Cardiac muscle cell (in vitro differentiated cells and primary cell): ENCODE measurements at regions not wholly inside any gene's neighbourhood (a gene's known extent, or its start where the extent isn't known, plus 50 kb on each side); places are given as distances from the start of the nearest gene placed in this dataset.
"Not testable (repeated sequence)": the region's sequence is repeated elsewhere in the genome, so short reads cannot be mapped to it uniquely, and the experiment has no call there.

Source experiments
- DNase-seq, 2 donors: peaks; one replicate each; pipeline versions ENCODE4 v3.0.0 to v3.0.0-alpha.2; 2010 to 2017; ENCODE audit warnings: low read depth in 1 of 2, low spot score in 1 of 2
- H3K27ac ChIP-seq: fragments of 200-600 bp; sonication (generic); 2 replicates; pipeline ENCODE4 v1.5.1; 2016
- H3K27me3 ChIP-seq: fragments of 200-600 bp; sonication (generic); 2 replicates; pipeline ENCODE4 v1.6.0; 2016; ENCODE audit warnings: control low read depth
- H3K36me3 ChIP-seq: fragments of 200-600 bp; sonication (generic); 2 replicates; pipeline ENCODE4 v1.5.1; 2016; ENCODE audit warnings: control low read depth
- H3K4me1 ChIP-seq: fragments of 200-600 bp; sonication (generic); 2 replicates; pipeline ENCODE4 v1.8.1; 2017; ENCODE audit warnings: low read depth, mild to moderate bottlenecking, mixed run types
- H3K4me3 ChIP-seq: fragments of 200-600 bp; sonication (generic); 2 replicates; pipeline ENCODE4 v1.5.1; 2016; ENCODE audit warnings: mild to moderate bottlenecking
- H3K9me3 ChIP-seq: fragments of 200-600 bp; sonication (generic); 2 replicates; pipeline ENCODE4 v1.5.1; 2017; ENCODE audit warnings: low read depth, mild to moderate bottlenecking, control low read depth
- TF ChIP-seq, protein P1 (sequence below): IDR thresholded peaks from 2 replicates; pipeline ENCODE4 v1.5.1; 2012; ENCODE audit warnings: low read depth, mild to moderate bottlenecking, low read length

DNA sequence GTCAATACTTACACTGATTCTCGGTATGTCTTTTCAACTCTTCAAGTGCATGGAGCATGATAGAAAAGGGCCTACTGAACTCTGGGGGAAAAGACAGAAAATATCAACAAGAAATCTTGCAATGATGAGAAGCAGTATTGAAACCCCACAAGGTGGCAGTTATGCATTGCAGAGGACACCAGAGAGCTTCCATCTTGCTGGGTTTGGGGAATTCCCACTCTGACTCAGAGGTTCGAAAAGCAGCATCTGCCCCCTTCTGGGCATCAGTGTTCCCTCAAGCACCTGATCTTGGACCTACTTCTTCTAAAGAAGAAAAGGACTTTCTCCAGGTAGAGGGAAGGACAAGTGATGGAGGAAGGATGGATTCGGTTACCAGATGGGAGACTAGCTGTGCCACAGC is 147.5 kb upstream of the OSBPL11 start:
- H3K36me3 ChIP-seq, H3K9me3 ChIP-seq, H3K27me3 ChIP-seq, H3K4me1 ChIP-seq, H3K27ac ChIP-seq, H3K4me3 ChIP-seq: not testable (repeated sequence)
- peak in 1 of 2 donors; percentile 55 for DNase-seq
- TF ChIP-seq, protein P1, sequence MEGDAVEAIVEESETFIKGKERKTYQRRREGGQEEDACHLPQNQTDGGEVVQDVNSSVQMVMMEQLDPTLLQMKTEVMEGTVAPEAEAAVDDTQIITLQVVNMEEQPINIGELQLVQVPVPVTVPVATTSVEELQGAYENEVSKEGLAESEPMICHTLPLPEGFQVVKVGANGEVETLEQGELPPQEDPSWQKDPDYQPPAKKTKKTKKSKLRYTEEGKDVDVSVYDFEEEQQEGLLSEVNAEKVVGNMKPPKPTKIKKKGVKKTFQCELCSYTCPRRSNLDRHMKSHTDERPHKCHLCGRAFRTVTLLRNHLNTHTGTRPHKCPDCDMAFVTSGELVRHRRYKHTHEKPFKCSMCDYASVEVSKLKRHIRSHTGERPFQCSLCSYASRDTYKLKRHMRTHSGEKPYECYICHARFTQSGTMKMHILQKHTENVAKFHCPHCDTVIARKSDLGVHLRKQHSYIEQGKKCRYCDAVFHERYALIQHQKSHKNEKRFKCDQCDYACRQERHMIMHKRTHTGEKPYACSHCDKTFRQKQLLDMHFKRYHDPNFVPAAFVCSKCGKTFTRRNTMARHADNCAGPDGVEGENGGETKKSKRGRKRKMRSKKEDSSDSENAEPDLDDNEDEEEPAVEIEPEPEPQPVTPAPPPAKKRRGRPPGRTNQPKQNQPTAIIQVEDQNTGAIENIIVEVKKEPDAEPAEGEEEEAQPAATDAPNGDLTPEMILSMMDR: peak; percentile 27

DNA sequence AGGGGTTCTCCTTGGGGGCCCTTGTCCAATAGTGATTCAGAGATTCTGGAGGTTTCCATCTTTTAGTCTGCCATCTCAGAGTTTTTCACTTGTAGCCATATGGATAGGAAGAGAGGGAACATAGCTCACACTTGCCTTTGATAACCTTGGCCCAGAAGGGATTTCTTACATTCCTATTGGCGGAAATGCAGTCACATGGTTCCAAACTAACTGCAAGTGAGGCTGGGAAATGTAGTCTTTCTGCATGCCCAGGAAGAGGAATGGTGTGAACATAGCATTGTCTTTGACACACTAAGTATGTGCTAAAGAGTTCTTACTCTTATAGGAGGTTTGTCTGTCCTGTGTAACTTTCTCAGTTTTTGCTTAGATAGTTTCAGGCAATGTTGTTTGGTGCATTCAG is 161.8 kb upstream of the OSBPL11 start:
- H3K36me3 ChIP-seq, H3K27ac ChIP-seq, H3K9me3 ChIP-seq, H3K4me3 ChIP-seq, H3K27me3 ChIP-seq, H3K4me1 ChIP-seq: not testable (repeated sequence)
- DNase-seq: peak in 1 of 2 donors; percentile 6

DNA sequence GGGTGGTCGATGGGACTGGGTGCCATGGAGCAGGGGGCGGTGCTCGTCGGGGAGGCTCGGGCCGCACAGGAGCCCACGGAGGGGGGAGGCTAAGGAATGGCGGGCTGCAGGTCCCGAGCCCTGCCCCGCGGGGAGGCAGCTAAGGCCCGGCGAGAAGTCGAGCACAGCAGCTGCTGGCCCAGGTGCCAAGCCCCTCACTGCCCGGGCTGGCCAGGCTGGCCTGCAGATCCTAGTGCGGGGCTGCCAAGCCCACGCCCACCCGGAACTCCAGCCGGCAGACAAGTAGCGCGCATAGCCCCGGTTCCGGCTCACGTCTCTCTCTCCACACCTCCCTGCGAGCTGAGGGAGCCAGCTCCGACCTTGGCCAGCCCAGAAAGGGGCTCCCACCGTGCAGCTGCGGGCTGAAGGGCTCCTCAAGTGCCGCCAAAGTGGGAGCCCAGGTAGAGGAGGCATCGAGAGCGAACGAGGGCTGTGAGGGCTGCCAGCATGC is 163.4 kb upstream of the OSBPL11 start:
- H3K9me3 ChIP-seq, H3K27ac ChIP-seq, DNase-seq, H3K27me3 ChIP-seq, H3K4me1 ChIP-seq, H3K36me3 ChIP-seq, H3K4me3 ChIP-seq: not testable (repeated sequence)

DNA sequence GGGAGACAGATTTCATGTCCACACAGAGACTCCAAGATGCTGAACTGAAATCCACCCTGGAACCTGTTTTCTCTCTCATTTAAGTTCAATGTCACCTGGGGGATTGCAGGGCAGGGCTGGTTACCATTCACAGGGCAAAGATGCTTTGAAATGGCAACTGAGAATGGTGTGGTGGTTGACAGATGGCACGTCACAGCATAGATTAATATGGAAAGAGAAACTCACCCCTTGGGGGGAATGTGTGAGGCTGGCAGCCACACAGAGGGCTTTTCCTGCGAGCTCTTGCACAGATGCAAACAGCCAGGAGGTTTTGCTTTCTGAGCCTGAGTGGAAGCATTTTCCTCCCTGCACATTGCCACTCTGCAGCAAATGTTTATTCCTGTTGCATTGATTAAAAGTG is 167.3 kb upstream of the OSBPL11 start:
- not testable (repeated sequence) for H3K4me3 ChIP-seq, H3K36me3 ChIP-seq, H3K9me3 ChIP-seq, DNase-seq, H3K27ac ChIP-seq, H3K4me1 ChIP-seq, H3K27me3 ChIP-seq

DNA sequence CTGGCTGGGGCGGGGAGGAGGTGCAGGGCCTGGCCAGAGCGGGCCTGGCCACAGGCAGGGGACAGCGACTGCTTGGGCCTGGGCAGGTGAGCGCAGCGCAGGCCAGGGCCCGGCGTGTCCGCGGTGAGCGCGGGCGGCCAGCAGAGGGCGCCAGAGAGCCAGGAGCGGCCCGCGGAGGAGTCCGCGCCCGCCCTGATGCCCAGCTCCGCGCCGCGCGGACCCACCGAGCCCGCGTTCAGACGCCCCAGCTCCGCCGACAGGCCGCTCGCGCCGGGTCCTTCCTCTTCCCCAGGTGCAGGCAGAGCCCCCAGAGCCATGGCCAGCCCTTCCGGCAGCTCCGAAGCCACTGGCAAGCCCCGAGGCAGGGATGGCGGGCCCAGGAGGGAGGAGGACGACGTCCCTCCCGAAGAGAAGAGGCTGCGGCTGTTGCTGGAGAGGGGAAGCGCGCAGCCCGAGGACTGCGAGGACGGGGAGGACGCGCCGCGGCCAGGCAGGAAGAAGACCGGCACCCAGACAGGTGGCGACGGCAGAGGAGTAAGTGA is 171.1 kb upstream of the OSBPL11 start:
- H3K36me3 ChIP-seq, H3K27ac ChIP-seq, H3K27me3 ChIP-seq, H3K9me3 ChIP-seq, H3K4me1 ChIP-seq: not testable (repeated sequence)
- DNase-seq: peak; percentile 57 to 70
- TF ChIP-seq, protein P1: peak; percentile 42
- H3K4me3 ChIP-seq: peak overlapping the region; percentile 38

DNA sequence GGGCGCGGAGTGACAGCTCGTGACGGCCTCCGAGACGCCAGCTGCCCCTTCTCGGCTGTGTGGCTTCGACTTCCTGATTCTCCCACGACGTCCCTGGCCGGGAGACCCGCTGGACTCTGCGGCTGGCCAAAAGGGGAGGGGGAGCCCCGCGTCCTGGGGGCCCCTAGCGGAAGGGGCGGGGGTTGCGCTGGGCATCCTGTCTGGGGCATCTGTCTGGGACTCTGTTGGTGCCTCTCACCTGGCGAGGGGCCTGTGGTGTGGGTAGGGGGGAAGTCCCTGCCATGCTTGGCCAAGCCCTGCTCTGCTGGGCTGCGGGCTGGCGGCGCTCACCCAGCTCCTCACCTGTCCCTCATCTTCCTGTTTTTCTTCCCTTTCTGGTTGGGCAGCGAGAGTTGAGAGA is 171.6 kb upstream of the OSBPL11 start:
- H3K27ac ChIP-seq, H3K36me3 ChIP-seq, DNase-seq, H3K27me3 ChIP-seq, H3K4me1 ChIP-seq, H3K9me3 ChIP-seq: not testable (repeated sequence)
- peak overlapping the region; percentile 38 for H3K4me3 ChIP-seq

DNA sequence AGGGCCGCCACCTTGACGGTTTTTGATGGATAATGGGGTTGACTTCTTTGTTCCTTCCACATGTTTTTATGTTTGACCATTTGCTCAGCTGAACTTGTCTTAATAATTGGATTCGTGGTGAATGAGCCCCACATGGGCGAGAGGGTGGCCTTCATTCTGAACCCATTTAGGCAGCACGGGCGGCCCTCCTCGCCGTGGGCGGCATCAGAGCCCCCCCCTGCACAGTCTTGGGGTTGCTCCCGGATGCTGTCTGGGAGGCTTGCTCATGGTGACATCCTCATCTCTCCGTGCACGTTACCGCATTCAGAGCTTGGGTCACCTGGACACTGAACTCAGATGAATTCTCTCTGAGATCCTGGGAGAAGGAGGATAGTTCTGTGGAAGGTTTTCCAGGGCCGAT is 172.3 kb upstream of the OSBPL11 start:
- no peak for DNase-seq
- Histone ChIP-seq H3K4me1 (no peaks in the 10 kb centered on the region), H3K27me3 (peaks cover 10% of the 10 kb centered on the region), H3K36me3 (no peaks in the 10 kb centered on the region), H3K9me3 (no peaks in the 10 kb centered on the region), H3K27ac (no peak overlapping the region), H3K4me3 (no peak overlapping the region)
- TF ChIP-seq, protein P1: no peak

DNA sequence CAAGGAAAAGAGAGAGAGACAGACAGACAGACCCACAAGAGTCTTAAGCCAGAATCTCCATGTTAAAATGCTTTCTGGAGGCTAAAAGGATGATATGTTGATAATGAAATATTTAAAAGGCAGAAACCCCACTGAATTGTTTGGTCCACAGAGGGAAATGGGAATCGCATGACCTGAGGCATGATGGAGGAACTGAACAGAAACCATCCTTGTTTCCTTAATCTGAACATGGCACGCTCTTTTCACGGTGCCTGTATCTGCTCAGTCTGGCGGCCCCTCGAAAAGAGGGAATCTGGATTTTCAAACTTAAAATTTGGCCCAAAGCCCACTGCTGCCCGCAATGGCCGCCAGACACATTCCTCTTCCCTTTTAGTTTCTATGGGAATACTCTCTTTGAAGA is 173.5 kb upstream of the OSBPL11 start:
- H3K27ac ChIP-seq, DNase-seq, H3K27me3 ChIP-seq, H3K4me3 ChIP-seq, H3K4me1 ChIP-seq, H3K9me3 ChIP-seq, H3K36me3 ChIP-seq: not testable (repeated sequence)

DNA sequence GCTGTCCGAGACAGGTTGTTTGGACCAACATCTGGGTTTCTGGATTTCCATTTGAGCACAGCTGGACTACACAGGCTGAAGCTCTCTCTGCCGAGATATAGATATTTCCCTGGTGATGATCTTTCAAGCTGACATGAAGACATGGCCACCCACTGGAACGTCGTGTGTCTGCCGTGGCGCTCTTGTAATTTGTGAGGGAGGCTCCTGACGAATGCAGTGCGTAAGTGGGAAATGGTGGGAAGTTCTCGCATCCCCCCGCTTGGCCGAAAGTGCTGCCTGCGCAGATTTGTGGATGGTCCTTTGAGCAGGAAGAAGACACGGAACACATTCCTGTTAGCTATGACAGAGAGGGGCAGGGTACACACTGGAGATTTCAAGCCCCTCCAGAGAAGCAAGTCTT is 176.2 kb upstream of the OSBPL11 start:
- not testable (repeated sequence) for DNase-seq, H3K27me3 ChIP-seq, H3K9me3 ChIP-seq, H3K36me3 ChIP-seq, H3K4me1 ChIP-seq, H3K4me3 ChIP-seq, H3K27ac ChIP-seq

DNA sequence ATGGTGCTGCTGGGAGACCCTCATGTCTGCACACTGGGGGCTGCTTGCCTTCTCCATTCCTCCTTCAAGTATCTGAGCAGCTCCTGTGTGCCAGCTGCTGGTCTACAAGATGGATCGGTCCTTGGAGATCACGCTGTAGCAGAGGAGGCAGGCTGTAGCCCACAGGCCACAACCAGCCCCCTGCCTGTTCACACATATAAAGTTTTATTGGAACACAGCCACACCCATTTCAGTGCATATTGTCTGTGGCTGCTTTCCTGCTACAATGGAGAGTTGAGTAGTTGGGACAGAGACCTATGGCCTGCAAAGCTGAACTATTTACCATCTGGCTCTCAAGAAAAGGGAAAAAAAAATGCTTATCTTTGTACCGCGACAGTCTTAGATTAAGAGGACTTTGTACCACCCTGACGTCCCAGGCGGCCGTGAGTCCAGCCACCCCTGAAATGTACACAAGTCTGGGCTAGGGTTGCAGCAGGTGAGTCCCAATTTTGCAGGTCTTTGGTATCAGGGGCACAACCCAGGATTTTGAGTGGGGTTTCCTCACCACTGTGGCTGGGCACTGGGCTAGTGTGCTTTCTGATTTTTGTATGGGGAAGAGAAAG is 179.2 kb upstream of the OSBPL11 start:
- H3K36me3 ChIP-seq, H3K4me3 ChIP-seq, DNase-seq, H3K27ac ChIP-seq, H3K27me3 ChIP-seq, H3K4me1 ChIP-seq, H3K9me3 ChIP-seq: not testable (repeated sequence)

DNA sequence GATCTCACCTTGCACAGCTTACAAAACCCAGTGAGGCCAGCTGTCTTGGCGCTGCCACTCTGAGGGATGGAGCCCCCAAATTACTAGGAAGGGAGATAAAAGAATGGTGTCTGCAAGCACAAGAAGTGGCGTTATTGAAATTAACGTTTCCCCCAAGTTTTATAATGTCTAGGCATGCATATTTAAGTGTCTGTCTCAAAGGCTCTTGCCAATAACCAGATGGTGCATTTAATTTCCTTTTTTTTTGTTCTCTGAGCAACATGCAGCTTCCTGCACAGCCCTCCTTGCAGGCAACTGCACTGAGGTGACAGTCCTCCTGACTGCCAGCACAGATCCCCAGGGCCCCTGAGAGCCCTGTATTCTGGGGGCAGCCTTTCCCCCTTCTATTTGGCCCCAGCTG is 179.8 kb upstream of the OSBPL11 start:
- H3K4me3 ChIP-seq, H3K9me3 ChIP-seq, H3K27me3 ChIP-seq, H3K36me3 ChIP-seq, DNase-seq, H3K27ac ChIP-seq, H3K4me1 ChIP-seq: not testable (repeated sequence)
